Endothelial cell (in vitro differentiated cells): ENCODE measurements at regions not wholly inside any gene's neighbourhood (a gene's known extent, or its start where the extent isn't known, plus 50 kb on each side); places are given as distances from the start of the nearest gene placed in this dataset.
"Not testable (repeated sequence)": the region's sequence is repeated elsewhere in the genome, so short reads cannot be mapped to it uniquely, and the experiment has no call there.

Source experiments
- DNase-seq: peaks from one replicate; pipeline ENCODE4 v3.0.0; 2021; ENCODE audit warnings: low spot score
- H3K27ac Mint-ChIP-seq: one replicate; pipeline ENCODE4 v1.8.0; 2021; ENCODE audit warnings: mixed read lengths, inconsistent platforms; ENCODE audit not compliant: unreplicated experiment
- H3K27me3 Mint-ChIP-seq: one replicate; pipeline ENCODE4 v1.8.0; 2021; ENCODE audit warnings: mild to moderate bottlenecking, moderate library complexity, mixed read lengths, inconsistent platforms; ENCODE audit not compliant: unreplicated experiment
- H3K36me3 Mint-ChIP-seq: one replicate; pipeline ENCODE4 v1.8.0; 2021; ENCODE audit warnings: mild to moderate bottlenecking, low read depth, mixed read lengths, inconsistent platforms; ENCODE audit not compliant: unreplicated experiment
- H3K4me1 Mint-ChIP-seq: one replicate; pipeline ENCODE4 v1.8.0; 2021; ENCODE audit warnings: mild to moderate bottlenecking, mixed read lengths, inconsistent platforms; ENCODE audit not compliant: unreplicated experiment
- H3K4me3 Mint-ChIP-seq: one replicate; pipeline ENCODE4 v1.8.0; 2021; ENCODE audit warnings: mild to moderate bottlenecking, mixed read lengths, inconsistent platforms; ENCODE audit not compliant: unreplicated experiment
- H3K9me3 Mint-ChIP-seq: one replicate; pipeline ENCODE4 v1.8.0; 2021; ENCODE audit warnings: mixed read lengths, inconsistent platforms; ENCODE audit not compliant: unreplicated experiment
- TF ChIP-seq, protein P1 (sequence below): fragments of 200-600 bp; sonication (generic); IDR thresholded peaks from one replicate; pipeline ENCODE4 v1.5.0; 2021; ENCODE audit warnings: antibody characterized with exemption; ENCODE audit not compliant: unreplicated experiment

DNA sequence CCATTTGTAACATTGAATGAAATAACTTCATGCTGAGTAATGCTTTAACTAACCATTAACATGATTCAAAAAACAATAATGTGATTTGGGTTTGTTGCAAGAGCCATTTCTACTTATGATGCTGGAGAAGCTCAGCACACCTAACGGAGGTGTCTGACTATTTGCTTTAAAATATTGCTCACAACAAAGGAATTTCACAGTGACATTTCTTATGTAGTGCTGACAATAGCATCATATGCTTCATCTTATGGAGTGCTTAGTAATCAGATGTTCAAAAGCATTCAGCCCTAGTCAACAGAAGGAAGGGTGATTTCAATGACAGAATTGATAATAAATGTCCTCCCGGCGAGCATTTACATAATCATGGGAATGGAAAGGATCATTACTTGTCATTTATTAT, 1003.3 kb upstream of the COX7C start:
- Mint-ChIP-seq H3K9me3 (no peaks in the 10 kb centered on the region), H3K4me3 (no peak overlapping the region), H3K36me3 (peaks cover 5% of the 10 kb centered on the region), H3K4me1 (no peaks in the 10 kb centered on the region), H3K27ac (no peak overlapping the region), H3K27me3 (no peaks in the 10 kb centered on the region)
- TF ChIP-seq, protein P1, sequence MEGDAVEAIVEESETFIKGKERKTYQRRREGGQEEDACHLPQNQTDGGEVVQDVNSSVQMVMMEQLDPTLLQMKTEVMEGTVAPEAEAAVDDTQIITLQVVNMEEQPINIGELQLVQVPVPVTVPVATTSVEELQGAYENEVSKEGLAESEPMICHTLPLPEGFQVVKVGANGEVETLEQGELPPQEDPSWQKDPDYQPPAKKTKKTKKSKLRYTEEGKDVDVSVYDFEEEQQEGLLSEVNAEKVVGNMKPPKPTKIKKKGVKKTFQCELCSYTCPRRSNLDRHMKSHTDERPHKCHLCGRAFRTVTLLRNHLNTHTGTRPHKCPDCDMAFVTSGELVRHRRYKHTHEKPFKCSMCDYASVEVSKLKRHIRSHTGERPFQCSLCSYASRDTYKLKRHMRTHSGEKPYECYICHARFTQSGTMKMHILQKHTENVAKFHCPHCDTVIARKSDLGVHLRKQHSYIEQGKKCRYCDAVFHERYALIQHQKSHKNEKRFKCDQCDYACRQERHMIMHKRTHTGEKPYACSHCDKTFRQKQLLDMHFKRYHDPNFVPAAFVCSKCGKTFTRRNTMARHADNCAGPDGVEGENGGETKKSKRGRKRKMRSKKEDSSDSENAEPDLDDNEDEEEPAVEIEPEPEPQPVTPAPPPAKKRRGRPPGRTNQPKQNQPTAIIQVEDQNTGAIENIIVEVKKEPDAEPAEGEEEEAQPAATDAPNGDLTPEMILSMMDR = no peak
- no peak for DNase-seq

DNA sequence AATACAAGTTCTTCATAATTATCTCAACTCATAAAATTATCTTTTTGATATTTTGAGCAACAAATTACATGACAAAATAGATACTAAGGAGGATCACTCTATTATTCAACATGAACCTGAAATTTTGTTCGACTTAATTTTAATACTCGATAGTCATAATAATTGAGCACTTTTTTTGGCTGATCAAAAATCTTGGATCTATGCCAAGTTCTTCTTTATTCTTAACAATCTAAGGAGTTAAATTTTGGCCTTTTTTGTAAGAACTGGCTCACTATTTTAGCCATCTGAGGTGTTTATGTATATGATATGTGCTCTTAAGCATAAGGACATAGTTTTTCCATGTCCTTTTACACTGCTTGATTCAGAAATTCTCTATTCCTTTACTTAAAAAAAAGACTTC, 996.1 kb upstream of the COX7C start:
- Mint-ChIP-seq H3K9me3 (no peaks in the 10 kb centered on the region), H3K27me3 (no peaks in the 10 kb centered on the region), H3K4me1 (no peaks in the 10 kb centered on the region), H3K4me3 (no peak overlapping the region), H3K27ac (no peak overlapping the region), H3K36me3 (peaks cover 11% of the 10 kb centered on the region)
- DNase-seq = no peak
- TF ChIP-seq, protein P1 = no peak

GRCh38 chr5:85628153-85628552, 989.6 kb upstream of the COX7C start:
- H3K9me3 Mint-ChIP-seq = no peaks in the 10 kb centered on the region
- H3K4me3 Mint-ChIP-seq = no peak overlapping the region
- no peaks in the 10 kb centered on the region for H3K36me3 Mint-ChIP-seq
- H3K27ac Mint-ChIP-seq = no peak overlapping the region
- H3K27me3 Mint-ChIP-seq = no peaks in the 10 kb centered on the region
- H3K4me1 Mint-ChIP-seq = peaks cover under 1% of the 10 kb centered on the region
- DNase-seq = no peak
- TF ChIP-seq, protein P1 = no peak

- not testable (repeated sequence) for H3K36me3 Mint-ChIP-seq, H3K4me1 Mint-ChIP-seq, H3K9me3 Mint-ChIP-seq, H3K27me3 Mint-ChIP-seq
- H3K27ac Mint-ChIP-seq = peak overlapping the region; percentile 85
- peak overlapping the region; percentile 85 for H3K4me3 Mint-ChIP-seq
- DNase-seq = peak; percentile 7
These were observed 979.1 kb upstream of the COX7C start for GRCh38 chr5:85638495-85639125.

- Mint-ChIP-seq H3K9me3 (no peaks in the 10 kb centered on the region), H3K27ac (no peak overlapping the region), H3K27me3 (no peaks in the 10 kb centered on the region), H3K4me3 (no peak overlapping the region), H3K4me1 (peaks cover 8% of the 10 kb centered on the region), H3K36me3 (no peaks in the 10 kb centered on the region)
- DNase-seq = no peak
- TF ChIP-seq, protein P1 = no peak
These were observed 971.7 kb upstream of the COX7C start for GRCh38 chr5:85646036-85646435.
